HG02938 (cell line): ENCODE measurements at regions not wholly inside any gene's neighbourhood (a gene's known extent, or its start where the extent isn't known, plus 50 kb on each side); places are given as distances from the start of the nearest gene placed in this dataset.

ENCODE experiments used
- ATAC-seq: cut with Tn5 transposase; IDR thresholded peaks from one replicate; pipeline ENCODE4 v1.9.1; 2021; ENCODE audit warnings: mild to moderate bottlenecking, moderate library complexity; ENCODE audit not compliant: unreplicated experiment

DNA sequence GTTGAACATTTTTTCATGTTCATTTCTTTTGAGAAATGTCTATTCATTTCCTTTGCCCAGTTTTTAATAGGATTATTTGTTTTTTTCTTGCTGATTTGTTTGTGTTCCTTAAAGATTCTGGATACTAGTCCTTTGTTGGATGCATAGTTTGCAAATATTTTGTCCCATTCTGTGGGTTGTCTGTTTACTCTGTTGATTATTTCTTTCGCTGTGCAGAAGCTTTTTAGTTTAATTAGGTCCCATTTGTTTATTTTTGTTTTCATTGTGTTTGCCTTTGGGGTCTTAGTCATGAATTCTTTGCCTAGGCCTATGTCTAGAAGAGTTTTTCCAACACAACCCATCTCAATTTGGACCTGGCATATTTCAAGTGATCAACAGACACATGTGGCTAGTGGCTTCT, 116.1 kb upstream of the GALNT2 start:
- no peak for ATAC-seq

GRCh38 chr1:229951856-229952534, 115.0 kb upstream of the GALNT2 start:
- no peak for ATAC-seq

GRCh38 chr1:229952670-229953520, 114.1 kb upstream of the GALNT2 start:
- no peak for ATAC-seq

- ATAC-seq: no peak
Observed at GRCh38 chr1:229953736-229954326, 113.2 kb upstream of the GALNT2 start.

DNA sequence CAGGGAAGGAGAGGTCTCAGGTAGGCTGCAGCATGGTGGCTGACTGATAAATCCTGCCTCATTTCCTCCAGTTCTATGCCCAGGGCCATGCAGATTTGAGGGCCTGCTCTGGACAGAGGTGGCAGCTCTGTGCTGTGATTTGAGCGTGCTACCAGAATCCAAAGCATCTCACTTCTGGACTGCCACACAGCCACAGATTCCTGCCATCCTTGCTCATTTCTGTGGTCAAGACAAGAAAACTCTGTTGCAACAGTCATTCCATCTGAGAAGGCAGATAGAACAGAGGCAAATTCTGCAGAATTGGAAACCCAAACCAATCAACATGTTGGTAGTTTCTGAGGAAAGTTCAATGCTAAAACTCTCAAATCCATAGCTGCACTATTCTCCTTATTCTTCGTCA, 102.8 kb upstream of the GALNT2 start:
- ATAC-seq: no peak

DNA sequence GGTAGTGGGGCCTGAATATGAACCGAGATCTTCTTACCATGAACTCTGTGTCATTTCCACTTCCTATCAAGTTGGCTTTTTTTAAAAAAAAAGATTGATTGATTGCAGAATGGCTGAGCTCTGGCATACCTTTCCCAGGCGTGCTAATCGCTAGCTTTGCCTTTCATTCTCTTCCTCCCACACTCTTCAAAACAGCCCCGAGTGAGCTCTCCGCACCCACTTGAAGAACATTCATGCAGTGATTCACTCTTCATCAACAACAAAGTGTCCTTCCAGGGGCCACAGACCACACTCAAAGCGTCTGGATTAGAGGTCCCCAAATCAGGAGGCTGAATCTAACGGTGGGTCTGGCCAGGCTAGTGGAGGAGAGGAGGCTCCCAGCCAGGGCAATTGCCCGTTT, 96.3 kb upstream of the GALNT2 start:
- no peak for ATAC-seq

DNA sequence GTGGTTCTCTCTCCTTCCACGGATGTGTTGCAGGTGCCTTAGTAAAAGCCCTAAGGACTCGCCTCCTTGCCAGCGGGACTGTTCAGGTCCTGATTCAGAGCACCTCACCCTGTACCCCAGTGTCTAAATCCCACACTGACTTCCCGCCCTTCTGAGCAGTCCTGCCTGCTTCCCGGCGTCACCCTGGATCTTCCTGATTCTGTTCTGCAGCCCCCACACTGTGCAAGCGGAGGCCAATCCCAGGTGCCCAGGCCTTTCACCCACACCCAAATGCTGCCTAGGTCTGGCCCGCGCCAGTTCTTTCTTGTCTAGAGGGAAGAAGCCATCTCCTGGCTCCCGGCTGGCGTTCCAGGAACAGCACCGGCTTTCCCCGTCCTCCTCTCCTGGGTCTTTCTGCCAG, 95.9 kb upstream of the GALNT2 start:
- no peak for ATAC-seq

DNA sequence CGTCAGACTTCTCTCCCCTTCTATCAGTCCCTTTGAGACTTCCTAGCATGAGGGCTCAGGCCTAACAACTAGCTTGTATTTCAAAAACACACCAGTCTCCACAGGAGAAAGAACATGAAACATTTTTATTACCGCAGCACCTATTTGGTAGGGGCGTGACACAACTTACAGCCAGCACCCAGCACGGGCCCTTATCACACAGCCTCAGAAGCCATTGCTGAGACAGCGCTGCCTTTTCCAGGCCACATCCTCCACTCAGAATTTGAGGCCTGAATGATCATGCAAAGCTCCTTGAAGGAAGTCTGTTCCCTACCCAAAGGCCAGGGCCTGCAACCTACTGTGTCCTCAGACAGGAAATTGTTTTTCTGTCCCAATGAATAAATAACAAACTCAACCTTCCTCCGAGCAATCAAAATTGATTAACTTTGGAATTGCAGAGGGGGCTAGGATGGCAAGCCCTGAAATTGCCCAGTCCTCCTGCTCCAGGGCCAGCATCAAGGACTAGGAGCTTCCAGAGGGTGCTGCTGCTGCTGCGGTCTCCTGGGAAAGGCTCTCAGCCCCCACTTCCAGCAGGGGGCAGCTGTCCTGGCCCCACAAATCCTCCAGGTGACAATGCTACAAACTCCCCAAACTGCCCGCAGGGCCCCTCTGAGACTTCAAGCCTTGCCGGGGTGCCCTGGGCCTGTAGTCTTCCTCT, 94.3 kb upstream of the GALNT2 start:
- ATAC-seq: no peak

- ATAC-seq: no peak
Observed at GRCh38 chr1:229973297-229973612, 93.8 kb upstream of the GALNT2 start.

GRCh38 chr1:229975047-229975446, 92.0 kb upstream of the GALNT2 start:
- no peak for ATAC-seq

- no peak for ATAC-seq
Observed at GRCh38 chr1:229980009-229980408, 87.0 kb upstream of the GALNT2 start.

GRCh38 chr1:229981736-229982135, 85.3 kb upstream of the GALNT2 start:
- no peak for ATAC-seq

DNA sequence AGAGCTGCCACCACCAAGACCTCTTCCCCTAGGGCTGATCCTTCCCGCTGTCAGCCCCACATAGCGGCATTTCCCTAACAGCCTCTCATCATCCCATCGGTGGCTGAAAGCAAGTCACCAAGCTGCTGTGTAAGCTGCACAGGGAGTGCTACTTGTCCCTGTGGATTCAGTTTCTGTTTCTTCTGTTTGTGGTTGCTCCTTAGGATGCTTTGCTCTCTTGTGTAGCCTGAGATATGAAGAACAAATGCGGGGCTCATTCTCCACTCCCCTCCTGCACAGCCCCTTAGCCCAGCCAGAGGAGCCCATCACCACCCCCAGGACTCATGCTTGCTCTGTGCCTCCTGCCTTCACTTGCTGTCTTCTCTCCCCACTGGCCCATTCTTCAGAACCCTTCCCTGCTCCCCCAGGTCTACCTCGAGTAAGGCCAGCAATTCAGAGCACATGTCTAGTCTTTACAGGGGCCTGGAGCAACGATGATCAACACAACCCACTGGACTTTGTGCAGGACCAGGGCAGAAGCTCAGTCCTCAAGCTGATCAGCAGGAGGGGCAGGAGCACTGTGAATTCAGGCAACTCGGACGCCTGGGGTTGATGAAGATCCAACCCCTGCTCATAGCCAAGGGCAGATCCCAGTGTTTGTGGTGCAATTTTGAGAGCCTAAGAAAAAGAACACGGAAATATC, 82.6 kb upstream of the GALNT2 start:
- ATAC-seq: no peak

DNA sequence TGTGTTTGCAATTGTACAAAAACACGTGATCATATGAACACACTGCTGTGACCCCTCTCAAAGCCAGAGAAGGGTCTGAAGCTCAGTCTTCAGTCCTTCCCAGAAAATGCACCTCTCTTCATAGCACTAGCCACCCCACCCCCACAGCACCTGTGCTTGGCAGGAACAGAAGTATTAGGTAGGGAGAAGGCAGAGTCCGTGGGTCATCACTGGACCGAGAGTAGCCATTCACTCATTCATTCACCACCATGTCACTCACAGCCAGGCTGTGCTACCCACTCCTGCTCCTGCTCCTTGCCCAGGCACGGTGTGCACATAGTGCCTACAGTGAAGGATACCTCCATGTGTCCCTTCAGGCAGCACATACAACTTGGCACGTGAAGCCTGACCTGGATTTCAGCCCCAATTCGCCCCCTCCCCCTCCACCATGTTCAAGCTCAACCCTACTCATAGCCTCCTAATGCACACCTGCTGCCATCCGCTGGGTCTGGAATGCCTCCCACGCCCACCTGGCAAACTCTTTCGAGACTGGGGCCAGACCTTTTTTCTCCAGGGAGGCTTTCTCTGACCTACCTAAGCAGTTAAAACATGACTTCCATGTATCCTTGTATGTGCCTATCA, 81.9 kb upstream of the GALNT2 start:
- no peak for ATAC-seq

GRCh38 chr1:229985613-229986010, 81.4 kb upstream of the GALNT2 start:
- no peak for ATAC-seq

DNA sequence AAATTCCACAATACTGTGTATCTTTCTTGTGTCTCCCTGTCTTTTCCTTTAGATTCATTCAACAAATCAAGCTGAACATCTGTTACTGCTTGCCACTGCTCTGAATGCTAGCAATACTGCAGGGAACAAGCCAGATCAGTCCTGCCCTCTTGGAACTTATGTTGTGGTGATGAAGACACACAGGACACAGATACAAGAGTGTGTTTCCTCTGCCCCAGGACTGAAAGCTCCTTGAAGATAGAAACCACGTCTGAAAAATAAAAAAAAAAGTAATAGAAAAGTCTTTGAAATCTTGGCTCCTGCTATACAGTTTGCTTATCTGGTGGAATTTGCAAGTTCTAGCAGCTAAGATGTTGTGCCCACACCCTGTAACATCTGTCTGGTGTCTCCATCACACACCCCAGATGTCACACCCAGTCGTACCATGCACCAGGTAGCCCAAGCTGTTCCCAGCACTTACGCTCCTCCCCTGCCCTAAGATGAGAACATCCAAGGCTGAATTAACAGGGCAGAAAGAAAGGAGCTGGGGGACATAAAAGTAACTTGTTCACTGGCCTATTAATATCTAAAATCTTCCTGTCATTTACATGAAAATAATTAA, 80.2 kb upstream of the GALNT2 start:
- no peak for ATAC-seq

GRCh38 chr1:229987953-229988352, 79.1 kb upstream of the GALNT2 start:
- no peak for ATAC-seq

DNA sequence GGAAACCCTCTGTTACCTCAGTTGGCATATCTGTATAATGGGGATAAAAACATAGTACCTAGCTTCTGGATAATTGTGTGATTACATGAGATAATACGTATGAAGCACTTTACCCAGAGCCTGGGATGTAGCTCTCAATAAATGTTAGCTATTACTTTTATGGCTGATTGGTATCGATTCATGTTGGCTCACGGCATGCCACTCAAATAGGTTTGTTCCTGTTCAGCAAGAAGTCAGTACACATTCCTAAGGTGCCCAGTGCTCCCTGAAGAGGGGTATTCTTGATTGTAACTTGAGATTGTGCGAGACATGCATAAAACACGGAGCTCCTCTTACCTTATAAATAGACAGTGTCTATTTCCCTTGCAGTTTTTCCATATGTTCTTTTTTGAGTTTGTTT, 78.5 kb upstream of the GALNT2 start:
- ATAC-seq: no peak

GRCh38 chr1:229989591-229990248, 77.3 kb upstream of the GALNT2 start:
- no peak for ATAC-seq

DNA sequence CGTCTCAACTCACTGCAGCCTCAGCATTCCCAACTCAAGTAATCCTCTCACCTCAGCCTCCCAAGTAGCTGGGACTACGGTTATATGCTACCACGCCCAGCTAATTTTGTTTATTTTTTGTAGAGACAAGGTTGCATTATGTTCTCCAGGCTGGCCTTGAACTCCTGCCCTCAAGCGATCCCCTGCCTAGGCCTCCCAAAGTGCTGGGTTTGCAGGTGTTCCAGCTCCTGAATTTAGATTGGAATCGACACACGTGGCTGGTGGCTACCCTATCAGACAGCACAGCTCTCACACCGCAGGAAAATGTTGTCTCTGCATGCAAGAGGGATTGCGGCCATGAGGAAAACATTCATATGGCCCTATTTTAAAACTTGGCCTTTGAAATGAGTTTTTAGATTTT, 76.7 kb upstream of the GALNT2 start:
- no peak for ATAC-seq
